PC-3 (cell line): ENCODE measurements at regions not wholly inside any gene's neighbourhood (a gene's known extent, or its start where the extent isn't known, plus 50 kb on each side); places are given as distances from the start of the nearest gene placed in this dataset.

Experiments
- ATAC-seq: fragments of 200-7000 bp; cut with Tn5 transposase; 2 replicates; pipeline ENCODE4 v1.9.1; 2020; ENCODE audit warnings: mild to moderate bottlenecking, moderate library complexity
- BruUV-seq: library from RNA; stranded (reverse); fragments of 400-500 nt; replicated peaks from 2 replicates; lab custom pipeline; 2021; lab: Mats Ljungman, UMichigan
- CTCF ChIA-PET: fragments of 300-600 bp; sonication (Branson Sonifier 250); formaldehyde crosslinking; loops from one replicate; lab custom pipeline; 2022; ENCODE audit warnings: antibody characterized with exemption; lab: Charles Lee
- POLR2A ChIA-PET: fragments of 300-600 bp; sonication (Branson Sonifier 250); formaldehyde crosslinking; loops from one replicate; lab custom pipeline; 2022; ENCODE audit warnings: antibody characterized with exemption; ENCODE audit not compliant: unreplicated experiment; lab: Charles Lee
- DNase-seq: peaks from one replicate; pipeline ENCODE4 v3.0.0-alpha.2; 2015
- H2AFZ ChIP-seq: fragments of 300-600 bp; sonication (generic); 2 replicates; pipeline ENCODE4 v1.6.0; 2016; ENCODE audit warnings: antibody characterized with exemption, low read length
- H3F3A ChIP-seq: fragments of 300-600 bp; sonication (generic); one replicate; pipeline ENCODE4 v1.6.0; 2017; ENCODE audit warnings: antibody characterized with exemption, low read length, control low read depth, mild to moderate bottlenecking; ENCODE audit not compliant: unreplicated experiment
- H3K27ac ChIP-seq: fragments of 300-600 bp; sonication (generic); 2 replicates; pipeline ENCODE4 v1.5.1; 2016; ENCODE audit warnings: mild to moderate bottlenecking, low read length
- H3K27me3 ChIP-seq: fragments of 300-600 bp; sonication (generic); 2 replicates; pipeline ENCODE4 v1.6.1; 2016; ENCODE audit warnings: low read length, mixed read lengths
- H3K36me3 ChIP-seq: fragments of 300-600 bp; sonication (generic); 2 replicates; pipeline ENCODE4 v1.6.1; 2016; ENCODE audit warnings: low read depth, mixed run types, low read length, mixed read lengths
- H3K4me1 ChIP-seq: fragments of 300-600 bp; sonication (generic); 2 replicates; pipeline ENCODE4 v1.5.1; 2016; ENCODE audit warnings: low read length; ENCODE audit not compliant: insufficient read depth
- H3K4me2 ChIP-seq: fragments of 300-600 bp; sonication (generic); 2 replicates; pipeline ENCODE4 v1.6.0; 2016; ENCODE audit warnings: low read length
- H3K4me3 ChIP-seq: fragments of 300-600 bp; sonication (generic); 2 replicates; pipeline ENCODE4 v1.5.1; 2016; ENCODE audit warnings: mild to moderate bottlenecking, low read length, mixed read lengths
- H3K79me2 ChIP-seq: fragments of 300-600 bp; sonication (generic); 2 replicates; pipeline ENCODE4 v1.6.1; 2017; ENCODE audit warnings: low read length, mixed read lengths
- H3K9ac ChIP-seq: fragments of 300-600 bp; sonication (generic); 2 replicates; pipeline ENCODE4 v1.6.0; 2016; ENCODE audit warnings: mild to moderate bottlenecking, low read length
- H3K9me2 ChIP-seq: fragments of 300-600 bp; sonication (generic); replicated peaks from 2 replicates; pipeline ENCODE4 v1.6.1; 2016; ENCODE audit warnings: mixed run types, low read length, mixed read lengths
- H3K9me3 ChIP-seq: fragments of 300-600 bp; sonication (generic); 2 replicates; pipeline ENCODE4 v1.6.1; 2016; ENCODE audit warnings: low read length, mixed read lengths
- H4K20me1 ChIP-seq: fragments of 300-600 bp; sonication (generic); 2 replicates; pipeline ENCODE4 v1.6.1; 2016; ENCODE audit warnings: low read length, mixed read lengths
- CTCF ChIP-seq: fragments of 300-600 bp; sonication (generic); conservative IDR thresholded peaks from 2 replicates; pipeline ENCODE4 v1.5.1; 2017; ENCODE audit warnings: antibody characterized with exemption, low read depth, mild to moderate bottlenecking, low read length
- EZH2 ChIP-seq: fragments of 300-600 bp; sonication (generic); IDR thresholded peaks from one replicate; pipeline ENCODE4 v1.6.1; 2017; ENCODE audit warnings: antibody characterized with exemption, mild to moderate bottlenecking, low read length; ENCODE audit not compliant: unreplicated experiment
- EZH2phosphoT487 ChIP-seq: fragments of 300-600 bp; sonication (generic); IDR thresholded peaks from 2 replicates; pipeline ENCODE4 v1.6.1; 2018; ENCODE audit warnings: mild to moderate bottlenecking, antibody characterized with exemption, low read length, borderline replicate concordance
- intact Hi-C: fragments of 100-400 bp; cut with micrococcal nuclease; formaldehyde crosslinking; loops from 2 replicates; pipeline ENCODE4 v1.9.0; 2023

DNA sequence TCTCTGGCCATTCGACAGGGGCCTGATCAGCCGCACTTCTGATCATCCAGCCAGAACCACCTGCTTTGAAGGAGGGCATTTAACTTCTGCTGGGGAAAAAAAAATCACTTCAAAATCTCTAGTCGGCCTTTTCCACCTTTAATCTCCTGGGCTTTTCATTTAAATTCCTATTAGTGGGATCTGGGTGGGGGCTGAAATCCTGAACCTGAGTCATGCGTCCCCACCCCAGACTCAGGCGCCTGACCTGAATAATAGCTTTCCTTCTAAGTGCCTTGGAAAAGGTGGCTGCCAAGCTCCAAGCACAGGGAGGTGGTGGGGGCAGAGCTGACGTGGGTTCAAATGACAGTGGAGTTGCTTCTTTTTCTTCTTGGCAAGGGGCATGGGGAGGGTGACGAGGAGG lies 246.0 kb upstream of the EXOC2 start:
- TF ChIP-seq CTCF (no peak), EZH2phosphoT487 (no peak), EZH2 (no peak)
- BruUV-seq: no TSS peak
- H3F3A ChIP-seq: no peaks in the 10 kb centered on the region
- H3K4me3 ChIP-seq: no peak overlapping the region
- no peak overlapping the region for H3K27ac ChIP-seq
- H3K4me1 ChIP-seq: no peaks in the 10 kb centered on the region
- H2AFZ ChIP-seq: no peak overlapping the region
- DNase-seq: no peak
- no peaks in the 10 kb centered on the region for H3K9me3 ChIP-seq
- ATAC-seq: no peak
- CTCF ChIA-PET: no interaction called here
- H3K79me2 ChIP-seq: no peaks in the 10 kb centered on the region
- H4K20me1 ChIP-seq: no peaks in the 10 kb centered on the region
- H3K4me2 ChIP-seq: no peak overlapping the region
- H3K36me3 ChIP-seq: no peaks in the 10 kb centered on the region
- POLR2A ChIA-PET: no interaction called here
- no peak overlapping the region for H3K9ac ChIP-seq
- no peaks in the 10 kb centered on the region for H3K9me2 ChIP-seq
- intact Hi-C loops: no loop called here
- H3K27me3 ChIP-seq: peaks cover 62% of the 10 kb centered on the region

DNA sequence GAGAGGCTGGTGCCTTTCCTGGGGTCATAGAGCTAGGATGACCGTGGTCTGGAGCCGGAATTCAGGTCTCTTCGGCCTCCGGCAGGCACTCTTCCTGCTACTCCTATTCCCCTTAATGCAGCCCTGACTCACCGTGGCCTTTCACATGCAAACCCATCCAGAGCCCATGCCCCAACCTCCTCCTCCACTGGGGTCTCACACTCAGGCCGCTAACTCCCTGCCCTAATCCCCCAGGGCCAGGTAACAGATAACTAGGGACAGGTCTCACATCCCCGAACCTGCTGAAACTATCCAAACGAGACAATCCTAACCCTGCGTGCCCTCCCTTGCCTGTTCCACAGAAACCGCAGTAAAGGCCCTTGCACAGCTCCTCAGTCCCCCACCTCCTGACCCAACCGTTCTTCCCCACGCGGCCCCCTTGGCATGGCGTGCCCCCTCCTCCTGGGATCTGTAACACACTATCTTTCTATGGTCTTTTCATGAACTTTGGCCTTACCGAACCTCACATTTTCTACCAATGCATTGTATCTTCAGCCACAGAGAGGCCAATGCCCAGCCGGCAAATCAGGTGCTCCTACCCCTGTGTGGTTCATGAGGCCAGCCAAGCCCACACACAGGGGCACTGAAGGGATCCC lies 245.4 kb upstream of the EXOC2 start:
- BruUV-seq: no TSS peak
- no peaks in the 10 kb centered on the region for H3F3A ChIP-seq
- no peak overlapping the region for H3K9ac ChIP-seq
- no peaks in the 10 kb centered on the region for H3K9me3 ChIP-seq
- no peak overlapping the region for H2AFZ ChIP-seq
- no peak overlapping the region for H3K4me2 ChIP-seq
- H3K4me3 ChIP-seq: no peak overlapping the region
- no peak for TF ChIP-seq EZH2
- no peak for TF ChIP-seq CTCF
- TF ChIP-seq EZH2phosphoT487: no peak
- no peaks in the 10 kb centered on the region for H3K79me2 ChIP-seq
- H3K4me1 ChIP-seq: no peaks in the 10 kb centered on the region
- no peak overlapping the region for H3K27ac ChIP-seq
- no peaks in the 10 kb centered on the region for H4K20me1 ChIP-seq
- H3K9me2 ChIP-seq: no peaks in the 10 kb centered on the region
- intact Hi-C loops: no loop called here
- ATAC-seq (no peak), DNase-seq (no peak)
- CTCF ChIA-PET: no interaction called here
- no peaks in the 10 kb centered on the region for H3K36me3 ChIP-seq
- POLR2A ChIA-PET: no interaction called here
- H3K27me3 ChIP-seq: peaks cover 68% of the 10 kb centered on the region

- no peak overlapping the region for H3K27ac ChIP-seq
- ChIA-PET POLR2A (no interaction called here), CTCF (no interaction called here)
- H3K27me3 ChIP-seq: peaks cover 85% of the 10 kb centered on the region
- no peak overlapping the region for H3K4me2 ChIP-seq
- H3K4me1 ChIP-seq: no peaks in the 10 kb centered on the region
- no peak for DNase-seq
- H4K20me1 ChIP-seq: no peaks in the 10 kb centered on the region
- intact Hi-C loops: no loop called here
- no peak for ATAC-seq
- no peak overlapping the region for H2AFZ ChIP-seq
- no peaks in the 10 kb centered on the region for H3K9me3 ChIP-seq
- H3K9me2 ChIP-seq: no peaks in the 10 kb centered on the region
- H3K79me2 ChIP-seq: no peaks in the 10 kb centered on the region
- no peaks in the 10 kb centered on the region for H3F3A ChIP-seq
- no peak overlapping the region for H3K4me3 ChIP-seq
- no peaks in the 10 kb centered on the region for H3K36me3 ChIP-seq
- TF ChIP-seq CTCF (no peak), EZH2phosphoT487 (no peak), EZH2 (no peak)
- BruUV-seq: no TSS peak
- no peak overlapping the region for H3K9ac ChIP-seq
Observed at GRCh38 chr6:935582-935981, 242.6 kb upstream of the EXOC2 start.
